OCI-LY1 (cell line): ENCODE measurements at regions not wholly inside any gene's neighbourhood (a gene's known extent, or its start where the extent isn't known, plus 50 kb on each side); places are given as distances from the start of the nearest gene placed in this dataset.

Experiments used
- H2AFZ ChIP-seq: fragments of 200-600 bp; sonication (generic), shearing (Covaris generic); 2 replicates; pipeline ENCODE4 v1.6.0; 2014; ENCODE audit warnings: antibody characterized with exemption, mild to moderate bottlenecking, low read length
- H3F3A ChIP-seq: fragments of 200-600 bp; sonication (generic), shearing (Covaris generic); 2 replicates; pipeline ENCODE4 v1.6.0; 2014; ENCODE audit warnings: mild to moderate bottlenecking, antibody characterized with exemption, low read length, moderate library complexity; ENCODE audit not compliant: insufficient read depth
- H3K27ac ChIP-seq: fragments of 200-600 bp; sonication (generic); 2 replicates; pipeline ENCODE4 v1.5.1; 2014; ENCODE audit warnings: low read length, mixed run types, mild to moderate bottlenecking, low read depth; ENCODE audit not compliant: poor library complexity, severe bottlenecking
- H3K27me3 ChIP-seq: fragments of 200-600 bp; sonication (generic); 2 replicates; pipeline ENCODE4 v1.6.0; 2014; ENCODE audit warnings: antibody characterized with exemption, mild to moderate bottlenecking, low read length, moderate library complexity; ENCODE audit not compliant: insufficient read depth
- H3K36me3 ChIP-seq: fragments of 200-600 bp; sonication (generic); 2 replicates; pipeline ENCODE4 v1.6.1; 2014; ENCODE audit warnings: mild to moderate bottlenecking, antibody characterized with exemption, low read length, moderate library complexity, mixed read lengths; ENCODE audit not compliant: insufficient read depth
- H3K4me1 ChIP-seq: fragments of 200-600 bp; sonication (generic); 2 replicates; pipeline ENCODE4 v1.5.1; 2014; ENCODE audit warnings: mild to moderate bottlenecking, low read length, moderate library complexity; ENCODE audit not compliant: insufficient read depth, severe bottlenecking
- H3K4me2 ChIP-seq: fragments of 200-600 bp; sonication (generic), shearing (Covaris generic); 2 replicates; pipeline ENCODE4 v1.6.1; 2014; ENCODE audit warnings: low read length
- H3K4me3 ChIP-seq: fragments of 200-600 bp; sonication (generic); 2 replicates; pipeline ENCODE4 v1.5.1; 2014; ENCODE audit warnings: low read length, low read depth, mild to moderate bottlenecking, mixed read lengths; ENCODE audit not compliant: poor library complexity, severe bottlenecking
- H3K79me2 ChIP-seq: fragments of 200-600 bp; shearing (Covaris generic); 2 replicates; pipeline ENCODE4 v1.6.1; 2016; ENCODE audit warnings: mixed run types, low read length, mixed read lengths; ENCODE audit not compliant: insufficient read depth
- H3K9ac ChIP-seq: fragments of 200-600 bp; sonication (generic), shearing (Covaris generic); 2 replicates; pipeline ENCODE4 v1.6.1; 2014; ENCODE audit warnings: mild to moderate bottlenecking, low read length, mixed read lengths
- H3K9me2 ChIP-seq: fragments of 200-600 bp; sonication (generic), shearing (Covaris generic); 2 replicates; pipeline ENCODE4 v1.6.1; 2014; ENCODE audit warnings: low read depth, mild to moderate bottlenecking, low read length, mixed read lengths
- H3K9me3 ChIP-seq: fragments of 200-600 bp; shearing (Covaris generic); 2 replicates; pipeline ENCODE4 v1.6.1; 2014; ENCODE audit warnings: low read length, mixed read lengths
- H4K20me1 ChIP-seq: fragments of 200-600 bp; sonication (generic), shearing (Covaris generic); 2 replicates; pipeline ENCODE4 v1.6.0; 2016; ENCODE audit warnings: mild to moderate bottlenecking, low read length; ENCODE audit not compliant: insufficient read depth
- EZH2 ChIP-seq: fragments of 200-600 bp; sonication (generic), shearing (Covaris generic); IDR thresholded peaks from 2 replicates; pipeline ENCODE4 v1.8.0; 2017; ENCODE audit warnings: borderline replicate concordance, mixed run types, mild to moderate bottlenecking, antibody characterized with exemption, low read length, moderate library complexity, mixed read lengths
- TF ChIP-seq, protein P1 (sequence below): fragments of 200-600 bp; sonication (generic), shearing (Covaris generic); IDR thresholded peaks from 2 replicates; pipeline ENCODE4 v1.5.1; 2017; ENCODE audit warnings: mild to moderate bottlenecking, antibody characterized with exemption, low read length, moderate library complexity, mixed read lengths

DNA sequence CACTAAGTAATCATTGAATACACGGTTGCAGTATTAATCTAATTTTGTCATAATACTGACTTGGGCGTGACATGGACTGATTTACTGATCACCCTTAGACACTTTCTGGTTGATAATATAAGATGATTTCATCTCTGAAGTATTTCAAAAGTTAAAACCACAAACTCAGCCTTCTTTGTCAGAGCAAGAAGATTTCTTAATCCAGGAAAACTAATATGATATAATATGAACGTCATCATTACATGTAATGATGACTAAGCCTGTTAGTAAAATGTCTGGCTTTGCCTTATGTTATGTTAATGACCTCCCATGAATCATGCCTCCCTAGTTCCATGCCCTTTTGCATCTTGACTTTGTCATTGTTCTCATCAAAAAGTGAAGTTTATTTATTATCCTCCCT, 1325.0 kb upstream of the CDH2 start:
- no peaks in the 10 kb centered on the region for H3K9me3 ChIP-seq
- no peaks in the 10 kb centered on the region for H3K79me2 ChIP-seq
- no peak overlapping the region for H3K4me3 ChIP-seq
- H3K9me2 ChIP-seq = no peaks in the 10 kb centered on the region
- no peaks in the 10 kb centered on the region for H3K4me1 ChIP-seq
- H3K27me3 ChIP-seq = no peaks in the 10 kb centered on the region
- no peak for TF ChIP-seq EZH2
- TF ChIP-seq, protein P1, sequence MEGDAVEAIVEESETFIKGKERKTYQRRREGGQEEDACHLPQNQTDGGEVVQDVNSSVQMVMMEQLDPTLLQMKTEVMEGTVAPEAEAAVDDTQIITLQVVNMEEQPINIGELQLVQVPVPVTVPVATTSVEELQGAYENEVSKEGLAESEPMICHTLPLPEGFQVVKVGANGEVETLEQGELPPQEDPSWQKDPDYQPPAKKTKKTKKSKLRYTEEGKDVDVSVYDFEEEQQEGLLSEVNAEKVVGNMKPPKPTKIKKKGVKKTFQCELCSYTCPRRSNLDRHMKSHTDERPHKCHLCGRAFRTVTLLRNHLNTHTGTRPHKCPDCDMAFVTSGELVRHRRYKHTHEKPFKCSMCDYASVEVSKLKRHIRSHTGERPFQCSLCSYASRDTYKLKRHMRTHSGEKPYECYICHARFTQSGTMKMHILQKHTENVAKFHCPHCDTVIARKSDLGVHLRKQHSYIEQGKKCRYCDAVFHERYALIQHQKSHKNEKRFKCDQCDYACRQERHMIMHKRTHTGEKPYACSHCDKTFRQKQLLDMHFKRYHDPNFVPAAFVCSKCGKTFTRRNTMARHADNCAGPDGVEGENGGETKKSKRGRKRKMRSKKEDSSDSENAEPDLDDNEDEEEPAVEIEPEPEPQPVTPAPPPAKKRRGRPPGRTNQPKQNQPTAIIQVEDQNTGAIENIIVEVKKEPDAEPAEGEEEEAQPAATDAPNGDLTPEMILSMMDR = no peak
- no peak overlapping the region for H3K4me2 ChIP-seq
- H3K27ac ChIP-seq = no peak overlapping the region
- H3K36me3 ChIP-seq = no peaks in the 10 kb centered on the region
- H2AFZ ChIP-seq = no peak overlapping the region
- H3F3A ChIP-seq = no peaks in the 10 kb centered on the region
- H4K20me1 ChIP-seq = no peaks in the 10 kb centered on the region
- no peak overlapping the region for H3K9ac ChIP-seq

DNA sequence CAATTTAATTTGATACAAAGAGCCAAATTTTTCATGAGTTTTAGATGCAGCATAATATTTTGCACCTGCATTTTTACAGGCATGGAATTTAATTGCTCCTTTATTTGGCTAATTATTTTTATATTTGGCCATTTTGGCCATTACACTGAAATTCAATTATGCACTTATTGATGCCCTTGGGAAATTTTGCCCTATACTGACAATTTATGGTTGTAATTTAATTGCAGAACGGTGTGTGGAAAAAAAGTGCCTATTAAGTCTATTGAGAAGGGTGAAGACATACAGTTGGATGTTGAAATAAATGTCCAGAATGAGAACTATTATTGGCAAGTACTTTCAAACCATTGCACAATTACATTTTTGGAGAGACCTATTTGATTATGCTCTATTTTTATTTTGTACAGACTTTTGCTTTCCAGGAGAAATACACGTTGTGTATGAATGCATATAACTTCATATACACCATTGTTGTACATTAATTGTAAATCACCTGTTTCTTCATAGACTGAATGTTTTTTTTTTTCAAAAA, 1319.3 kb upstream of the CDH2 start:
- Histone ChIP-seq H3K79me2 (no peaks in the 10 kb centered on the region), H4K20me1 (no peaks in the 10 kb centered on the region), H2AFZ (no peak overlapping the region), H3K9me3 (no peaks in the 10 kb centered on the region), H3K27me3 (no peaks in the 10 kb centered on the region), H3K9ac (no peak overlapping the region), H3K4me2 (no peak overlapping the region), H3K4me3 (no peak overlapping the region), H3K9me2 (no peaks in the 10 kb centered on the region), H3F3A (no peaks in the 10 kb centered on the region), H3K27ac (no peak overlapping the region), H3K36me3 (no peaks in the 10 kb centered on the region), H3K4me1 (no peaks in the 10 kb centered on the region)
- TF ChIP-seq, protein P1 = no peak
- TF ChIP-seq EZH2 = no peak

DNA sequence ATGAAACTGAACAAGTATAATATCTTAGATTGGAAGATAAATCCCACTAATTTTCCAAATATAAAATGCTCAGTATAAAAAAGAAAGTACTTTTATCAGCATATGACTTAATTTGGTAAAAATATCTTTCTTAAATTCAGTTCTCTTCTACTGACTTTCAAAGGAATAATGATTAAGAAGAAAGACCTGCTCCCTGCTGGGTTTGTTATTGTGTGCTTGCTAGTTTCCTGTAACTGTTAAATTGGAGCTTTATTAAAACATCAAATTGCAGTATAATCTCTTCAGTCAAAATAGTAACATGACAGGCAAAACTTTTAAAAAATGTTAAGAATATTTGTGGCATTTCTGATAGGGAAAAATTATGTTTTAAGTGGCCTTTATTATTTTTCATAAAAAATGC, 1317.4 kb upstream of the CDH2 start:
- TF ChIP-seq EZH2 = no peak
- TF ChIP-seq, protein P1 = no peak
- H3K9me2 ChIP-seq = no peaks in the 10 kb centered on the region

More for the DNA sequence above, 1317.4 kb upstream of the CDH2 start:
- no peaks in the 10 kb centered on the region for H3K9me3 ChIP-seq
- H3K79me2 ChIP-seq = no peaks in the 10 kb centered on the region
- no peak overlapping the region for H3K9ac ChIP-seq
- H3F3A ChIP-seq = no peaks in the 10 kb centered on the region
- H3K4me2 ChIP-seq = no peak overlapping the region
- no peaks in the 10 kb centered on the region for H4K20me1 ChIP-seq
- no peaks in the 10 kb centered on the region for H3K36me3 ChIP-seq
- no peak overlapping the region for H2AFZ ChIP-seq
- no peak overlapping the region for H3K27ac ChIP-seq
- no peaks in the 10 kb centered on the region for H3K4me1 ChIP-seq
- no peak overlapping the region for H3K4me3 ChIP-seq
- no peaks in the 10 kb centered on the region for H3K27me3 ChIP-seq
